ENCODE measurements at regions not wholly inside any gene's neighbourhood (a gene's known extent, or its start where the extent isn't known, plus 50 kb on each side); places are given as distances from the start of the nearest gene placed in this dataset.

DNA sequence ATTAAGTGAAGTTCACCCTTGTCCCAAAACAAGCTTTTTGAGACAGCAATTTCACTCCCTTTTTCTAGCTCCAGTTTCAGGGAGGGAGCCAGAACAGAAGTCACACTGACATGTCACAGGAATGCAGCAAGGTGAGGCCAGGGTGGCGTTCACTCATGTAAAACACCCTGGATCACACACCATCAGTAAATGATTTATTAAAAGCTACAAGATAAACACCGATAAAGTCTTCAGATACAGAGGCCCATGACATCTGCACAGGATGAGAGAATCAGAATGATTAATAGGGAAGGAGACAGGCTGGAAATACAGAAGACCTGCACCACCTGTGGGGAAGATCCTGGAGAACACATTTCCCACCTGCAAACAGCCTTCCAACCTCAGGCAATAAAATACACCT lies 77.5 kb upstream of the DYNLRB2 start:
- TF ChIP-seq, protein P1, sequence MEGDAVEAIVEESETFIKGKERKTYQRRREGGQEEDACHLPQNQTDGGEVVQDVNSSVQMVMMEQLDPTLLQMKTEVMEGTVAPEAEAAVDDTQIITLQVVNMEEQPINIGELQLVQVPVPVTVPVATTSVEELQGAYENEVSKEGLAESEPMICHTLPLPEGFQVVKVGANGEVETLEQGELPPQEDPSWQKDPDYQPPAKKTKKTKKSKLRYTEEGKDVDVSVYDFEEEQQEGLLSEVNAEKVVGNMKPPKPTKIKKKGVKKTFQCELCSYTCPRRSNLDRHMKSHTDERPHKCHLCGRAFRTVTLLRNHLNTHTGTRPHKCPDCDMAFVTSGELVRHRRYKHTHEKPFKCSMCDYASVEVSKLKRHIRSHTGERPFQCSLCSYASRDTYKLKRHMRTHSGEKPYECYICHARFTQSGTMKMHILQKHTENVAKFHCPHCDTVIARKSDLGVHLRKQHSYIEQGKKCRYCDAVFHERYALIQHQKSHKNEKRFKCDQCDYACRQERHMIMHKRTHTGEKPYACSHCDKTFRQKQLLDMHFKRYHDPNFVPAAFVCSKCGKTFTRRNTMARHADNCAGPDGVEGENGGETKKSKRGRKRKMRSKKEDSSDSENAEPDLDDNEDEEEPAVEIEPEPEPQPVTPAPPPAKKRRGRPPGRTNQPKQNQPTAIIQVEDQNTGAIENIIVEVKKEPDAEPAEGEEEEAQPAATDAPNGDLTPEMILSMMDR (conservative IDR thresholded peaks at IDR 0.05; ENCODE audit: low read length), result no peak
- no peak for TF ChIP-seq EZH2phosphoT487 (IDR thresholded peaks at IDR 0.05; ENCODE audit: borderline replicate concordance)
